ENCODE measurements at regions not wholly inside any gene's neighbourhood (a gene's known extent, or its start where the extent isn't known, plus 50 kb on each side); places are given as distances from the start of the nearest gene placed in this dataset.
"Not testable (repeated sequence)": the region's sequence is repeated elsewhere in the genome, so short reads cannot be mapped to it uniquely, and the experiment has no call there.

DNA sequence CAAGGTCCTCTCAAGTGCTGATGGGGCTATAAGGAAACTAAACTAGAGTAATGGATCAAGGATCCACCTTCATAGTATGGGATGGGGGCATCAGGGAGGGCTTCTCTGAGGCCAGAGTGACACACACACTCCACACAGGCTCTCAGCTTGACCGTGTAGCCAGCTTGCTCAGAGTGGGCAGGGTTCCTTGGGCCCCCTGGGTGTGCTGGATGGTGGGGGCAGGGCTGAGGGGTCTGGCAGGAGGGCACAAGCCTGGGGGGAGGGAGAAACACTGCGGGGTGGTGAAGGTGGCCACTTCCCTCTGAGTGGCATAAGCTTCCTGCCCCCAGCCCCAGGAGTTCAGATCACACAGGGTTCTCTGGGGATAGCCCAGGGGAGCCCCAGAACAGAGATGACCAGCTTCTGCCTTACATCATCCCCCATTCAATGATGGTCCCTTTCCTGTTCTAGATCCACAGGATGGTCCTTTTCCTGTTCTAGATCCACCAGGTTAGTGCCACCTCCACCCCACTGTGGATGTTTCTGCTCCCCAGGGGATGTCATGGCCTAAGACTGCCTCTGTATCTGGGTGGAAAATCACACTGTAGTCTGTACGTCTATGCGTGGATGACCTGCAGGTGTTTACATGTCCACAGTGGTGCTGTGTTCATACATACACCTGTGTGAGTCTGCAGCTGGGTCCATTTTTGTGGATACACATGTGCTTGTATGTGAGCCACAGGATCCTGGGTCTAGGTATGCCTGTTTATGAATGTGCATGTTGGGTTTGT is 525.0 kb downstream of the PTPRU start:
- Histone ChIP-seq H3K27me3 (ENCODE audit: low read depth, low read length) (no peaks in the 10 kb centered on the region), H3K4me1 (ENCODE audit: control insufficient read depth in 1 of 2, insufficient read depth in 2 of 2, low read length in 2 of 2) (no peaks in the 10 kb centered on the region), H3K9me3 (ENCODE audit: control insufficient read depth in 1 of 2, low read length in 2 of 2) (peaks cover 0 to 9% of the 10 kb centered on the region in 2 donors), H3K36me3 (ENCODE audit: control insufficient read depth in 1 of 2, insufficient read depth in 2 of 2, low read length in 2 of 2) (no peaks in the 10 kb centered on the region), H3K27ac (ENCODE audit: low read length) (no peak overlapping the region), H3K4me3 (ENCODE audit: low read depth in 1 of 2, low read length in 2 of 2) (no peak overlapping the region)

DNA sequence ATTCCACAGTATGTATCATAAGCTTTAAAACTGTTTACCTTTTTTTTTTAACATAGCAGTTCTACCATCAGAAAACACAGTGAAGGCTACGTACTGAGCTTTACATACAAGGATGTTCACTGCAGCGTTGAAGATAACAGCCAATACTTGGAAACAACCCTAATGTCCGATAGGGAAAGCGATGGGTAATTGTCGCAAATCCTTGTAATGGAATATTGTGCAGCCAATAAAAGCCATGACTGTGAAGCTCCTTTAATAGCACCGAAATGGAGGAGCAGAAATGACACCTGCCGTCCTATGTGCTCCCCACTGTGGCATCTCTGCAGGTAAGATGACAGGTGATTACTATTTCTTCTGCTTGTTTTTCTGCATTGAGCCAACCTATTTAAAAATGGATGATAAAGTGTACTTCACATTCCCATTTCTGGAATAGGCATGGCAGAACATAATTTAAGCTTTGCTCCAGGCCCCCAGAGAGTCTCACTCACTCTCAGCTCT is 523.8 kb downstream of the PTPRU start:
- no peaks in the 10 kb centered on the region for H3K4me1 ChIP-seq (ENCODE audit: control insufficient read depth in 1 of 2, insufficient read depth in 2 of 2, low read length in 2 of 2)
- H3K27me3 ChIP-seq (ENCODE audit: low read depth, low read length) = no peaks in the 10 kb centered on the region
- H3K4me3 ChIP-seq (ENCODE audit: low read depth in 1 of 2, low read length in 2 of 2) = no peak overlapping the region
- H3K36me3 ChIP-seq (ENCODE audit: control insufficient read depth in 1 of 2, insufficient read depth in 2 of 2, low read length in 2 of 2) = no peaks in the 10 kb centered on the region
- H3K27ac ChIP-seq (ENCODE audit: low read length) = no peak overlapping the region
- peaks cover 0 to 9% of the 10 kb centered on the region in 2 donors for H3K9me3 ChIP-seq (ENCODE audit: control insufficient read depth in 1 of 2, low read length in 2 of 2)

DNA sequence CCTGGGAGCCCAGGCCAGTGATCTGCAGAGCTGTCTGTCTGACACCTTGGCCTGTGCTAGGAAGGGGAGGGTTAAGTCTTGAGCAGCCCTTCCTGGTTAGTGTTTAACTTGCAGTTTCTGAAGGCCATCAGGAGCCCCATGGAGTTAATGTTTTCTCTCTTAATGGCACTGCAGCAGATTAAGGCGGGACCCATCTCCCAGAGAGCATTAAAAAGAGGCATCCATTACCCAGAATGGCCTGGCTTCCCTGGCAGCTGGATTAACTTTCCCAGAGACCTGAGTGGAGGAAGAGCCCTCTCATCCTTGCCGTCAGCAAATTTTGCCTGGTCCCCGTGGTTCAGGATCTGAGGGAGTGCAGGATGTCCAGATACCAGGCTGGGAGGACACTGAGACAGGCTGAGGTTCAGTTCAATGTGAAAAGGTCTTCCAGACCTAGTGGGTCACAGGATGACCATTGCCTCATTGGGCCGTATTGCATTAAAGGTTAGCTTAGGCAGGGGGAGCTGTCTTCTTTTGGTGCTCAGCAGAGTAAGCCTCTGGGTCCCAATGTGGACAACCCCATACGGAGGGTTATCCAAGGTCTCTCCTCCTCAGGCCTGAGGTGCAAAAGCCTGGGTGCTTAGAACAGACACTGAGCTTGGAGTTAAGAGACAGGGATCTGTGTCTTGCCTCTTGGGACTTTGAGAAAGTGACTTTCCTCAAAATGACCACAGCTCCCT is 522.6 kb downstream of the PTPRU start:
- Histone ChIP-seq H3K9me3 (ENCODE audit: control insufficient read depth in 1 of 2, low read length in 2 of 2) (peaks cover 0 to 4% of the 10 kb centered on the region in 2 donors), H3K4me3 (ENCODE audit: low read depth in 1 of 2, low read length in 2 of 2) (no peak overlapping the region), H3K4me1 (ENCODE audit: control insufficient read depth in 1 of 2, insufficient read depth in 2 of 2, low read length in 2 of 2) (no peaks in the 10 kb centered on the region), H3K36me3 (ENCODE audit: control insufficient read depth in 1 of 2, insufficient read depth in 2 of 2, low read length in 2 of 2) (no peaks in the 10 kb centered on the region), H3K27me3 (ENCODE audit: low read depth, low read length) (no peaks in the 10 kb centered on the region), H3K27ac (ENCODE audit: low read length) (no peak overlapping the region)

DNA sequence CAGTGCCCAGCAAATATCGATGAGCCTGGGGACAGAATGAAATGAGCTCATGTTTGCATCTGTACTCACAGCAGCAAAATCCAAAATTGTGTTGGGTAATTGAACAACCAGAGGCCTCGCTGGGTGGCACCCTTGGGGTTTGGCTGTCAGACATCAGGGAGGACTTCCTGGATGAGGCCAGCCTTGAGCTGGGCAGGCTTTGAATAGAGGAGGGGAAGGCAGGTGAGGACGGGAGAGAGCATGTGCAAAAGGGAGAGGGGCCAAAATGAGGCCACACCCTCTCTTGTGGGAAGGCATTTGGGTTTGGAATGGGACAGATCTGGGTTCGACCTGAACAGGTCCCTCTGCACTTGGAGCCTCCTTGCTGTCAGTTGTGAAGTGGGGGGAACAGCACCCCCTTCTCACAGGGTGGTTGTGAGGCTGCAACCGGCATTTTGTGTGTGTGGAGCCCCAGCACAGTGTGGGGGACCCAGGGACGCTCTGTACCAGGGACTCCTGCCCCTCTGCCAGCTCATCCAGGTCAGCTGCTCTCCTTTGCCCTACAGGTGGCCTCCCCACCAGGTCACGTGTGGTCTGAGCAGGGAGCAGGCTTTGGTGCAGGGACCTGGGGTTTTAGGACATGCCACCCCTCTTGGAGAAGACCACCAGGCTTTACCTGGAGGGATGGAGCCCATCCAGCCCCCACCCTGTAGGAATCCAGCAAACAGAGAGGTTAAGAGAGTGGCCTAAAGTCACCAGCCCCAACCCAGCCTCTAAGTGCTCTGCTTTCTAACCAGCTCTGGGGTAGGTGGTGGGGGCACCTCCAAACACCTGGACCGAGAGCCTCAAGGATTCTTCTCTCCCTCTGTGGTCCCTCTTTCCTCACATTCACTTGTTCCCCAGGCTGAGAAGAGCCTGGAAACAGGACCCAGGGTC is 521.8 kb downstream of the PTPRU start:
- Histone ChIP-seq H3K4me3 (ENCODE audit: low read depth in 1 of 2, low read length in 2 of 2) (no peak overlapping the region), H3K4me1 (ENCODE audit: control insufficient read depth in 1 of 2, insufficient read depth in 2 of 2, low read length in 2 of 2) (no peaks in the 10 kb centered on the region), H3K36me3 (ENCODE audit: control insufficient read depth in 1 of 2, insufficient read depth in 2 of 2, low read length in 2 of 2) (no peaks in the 10 kb centered on the region), H3K9me3 (ENCODE audit: control insufficient read depth in 1 of 2, low read length in 2 of 2) (no peaks in the 10 kb centered on the region), H3K27ac (ENCODE audit: low read length) (no peak overlapping the region), H3K27me3 (ENCODE audit: low read depth, low read length) (no peaks in the 10 kb centered on the region)

DNA sequence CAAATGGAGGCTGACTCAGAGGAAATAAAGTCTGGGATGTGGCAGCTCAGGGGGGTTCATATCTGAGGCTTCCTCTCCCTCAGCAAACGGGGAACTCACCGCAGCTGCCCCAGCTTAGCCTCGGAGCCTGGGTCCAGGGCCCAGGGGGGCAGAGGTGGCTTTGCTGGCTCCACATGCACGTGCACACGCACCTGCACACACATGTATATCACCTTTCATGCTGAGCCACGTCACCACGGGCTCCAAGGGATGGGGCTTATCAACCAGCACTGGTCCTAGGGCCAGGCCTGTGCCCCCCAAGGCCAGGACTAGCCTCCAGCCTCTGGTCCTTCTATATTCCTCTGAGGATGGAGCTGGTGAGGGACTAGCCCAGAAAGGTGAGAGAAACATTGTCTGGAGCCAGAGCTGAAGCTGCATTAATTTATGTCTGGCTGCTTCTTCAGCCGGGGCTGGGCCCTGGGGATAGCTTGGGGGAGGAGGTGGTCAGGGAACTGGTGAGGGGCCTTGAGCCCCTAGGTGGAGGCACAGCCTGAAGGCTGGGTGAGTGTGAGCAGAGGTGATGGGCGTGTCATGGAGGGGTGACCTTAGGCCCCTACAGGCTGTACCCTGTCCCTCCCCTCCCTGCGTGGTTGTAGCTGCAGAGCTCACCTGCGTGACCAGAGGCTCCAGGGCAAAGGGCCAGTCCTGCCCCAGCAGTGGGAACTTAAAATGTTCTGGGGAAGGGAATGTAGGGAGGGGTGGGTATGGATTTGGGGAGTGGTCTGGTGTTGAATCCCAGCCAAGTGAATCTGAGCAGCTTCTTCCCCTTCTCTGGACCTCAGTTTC is 520.8 kb downstream of the PTPRU start:
- no peaks in the 10 kb centered on the region for H3K36me3 ChIP-seq (ENCODE audit: control insufficient read depth in 1 of 2, insufficient read depth in 2 of 2, low read length in 2 of 2)
- no peak overlapping the region for H3K27ac ChIP-seq (ENCODE audit: low read length)
- no peaks in the 10 kb centered on the region for H3K4me1 ChIP-seq (ENCODE audit: control insufficient read depth in 1 of 2, insufficient read depth in 2 of 2, low read length in 2 of 2)
- H3K27me3 ChIP-seq (ENCODE audit: low read depth, low read length) = no peaks in the 10 kb centered on the region
- H3K9me3 ChIP-seq (ENCODE audit: control insufficient read depth in 1 of 2, low read length in 2 of 2) = no peaks in the 10 kb centered on the region
- H3K4me3 ChIP-seq (ENCODE audit: low read depth in 1 of 2, low read length in 2 of 2) = no peak overlapping the region

DNA sequence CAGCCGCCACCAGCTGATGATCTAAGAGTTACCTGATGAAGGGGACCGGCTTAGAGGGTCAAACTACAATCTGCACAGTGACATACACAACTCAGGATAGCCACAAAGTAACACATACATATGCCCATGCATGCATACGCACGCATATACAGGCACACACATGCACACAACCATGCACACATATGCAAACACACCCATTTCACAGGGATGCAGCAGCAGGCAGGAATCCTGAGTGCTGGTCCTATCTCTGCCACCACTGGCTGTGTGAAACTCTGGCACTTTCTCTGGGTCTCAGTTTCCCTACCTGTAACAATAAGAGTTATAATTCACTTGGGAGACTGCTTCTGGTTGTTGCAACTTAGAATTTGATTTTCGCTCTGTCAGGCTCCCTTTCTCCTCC is 520.2 kb downstream of the PTPRU start:
- H3K27me3 ChIP-seq (ENCODE audit: low read depth, low read length) = no peaks in the 10 kb centered on the region
- H3K4me3 ChIP-seq (ENCODE audit: low read depth in 1 of 2, low read length in 2 of 2) = no peak overlapping the region
- H3K4me1 ChIP-seq (ENCODE audit: control insufficient read depth in 1 of 2, insufficient read depth in 2 of 2, low read length in 2 of 2) = no peaks in the 10 kb centered on the region
- H3K36me3 ChIP-seq (ENCODE audit: control insufficient read depth in 1 of 2, insufficient read depth in 2 of 2, low read length in 2 of 2) = no peaks in the 10 kb centered on the region
- no peak overlapping the region for H3K27ac ChIP-seq (ENCODE audit: low read length)
- no peaks in the 10 kb centered on the region for H3K9me3 ChIP-seq (ENCODE audit: control insufficient read depth in 1 of 2, low read length in 2 of 2)

DNA sequence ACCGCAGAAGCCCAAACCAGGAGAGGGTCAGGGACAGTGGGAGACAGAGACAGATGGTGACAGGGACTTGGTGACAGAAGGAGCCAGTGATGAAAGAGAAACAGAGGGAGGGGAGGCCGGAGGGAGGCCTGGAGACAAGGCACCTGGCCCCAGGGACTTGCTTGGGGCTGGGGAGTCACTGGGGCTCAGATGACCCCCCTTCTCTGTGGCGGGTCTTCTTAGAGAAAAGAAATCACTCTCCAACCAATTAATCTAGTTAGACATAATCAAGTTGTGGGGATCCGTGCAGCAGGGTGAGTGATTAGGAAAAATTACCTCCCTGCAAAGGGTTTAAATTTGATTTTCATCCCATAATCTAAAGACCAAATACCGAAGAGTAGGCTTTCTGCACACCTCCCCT is 519.8 kb downstream of the PTPRU start:
- Histone ChIP-seq H3K27ac (ENCODE audit: low read length) (no peak overlapping the region), H3K4me3 (ENCODE audit: low read depth in 1 of 2, low read length in 2 of 2) (no peak overlapping the region), H3K36me3 (ENCODE audit: control insufficient read depth in 1 of 2, insufficient read depth in 2 of 2, low read length in 2 of 2) (no peaks in the 10 kb centered on the region), H3K4me1 (ENCODE audit: control insufficient read depth in 1 of 2, insufficient read depth in 2 of 2, low read length in 2 of 2) (no peaks in the 10 kb centered on the region), H3K27me3 (ENCODE audit: low read depth, low read length) (no peaks in the 10 kb centered on the region), H3K9me3 (ENCODE audit: control insufficient read depth in 1 of 2, low read length in 2 of 2) (no peaks in the 10 kb centered on the region)

DNA sequence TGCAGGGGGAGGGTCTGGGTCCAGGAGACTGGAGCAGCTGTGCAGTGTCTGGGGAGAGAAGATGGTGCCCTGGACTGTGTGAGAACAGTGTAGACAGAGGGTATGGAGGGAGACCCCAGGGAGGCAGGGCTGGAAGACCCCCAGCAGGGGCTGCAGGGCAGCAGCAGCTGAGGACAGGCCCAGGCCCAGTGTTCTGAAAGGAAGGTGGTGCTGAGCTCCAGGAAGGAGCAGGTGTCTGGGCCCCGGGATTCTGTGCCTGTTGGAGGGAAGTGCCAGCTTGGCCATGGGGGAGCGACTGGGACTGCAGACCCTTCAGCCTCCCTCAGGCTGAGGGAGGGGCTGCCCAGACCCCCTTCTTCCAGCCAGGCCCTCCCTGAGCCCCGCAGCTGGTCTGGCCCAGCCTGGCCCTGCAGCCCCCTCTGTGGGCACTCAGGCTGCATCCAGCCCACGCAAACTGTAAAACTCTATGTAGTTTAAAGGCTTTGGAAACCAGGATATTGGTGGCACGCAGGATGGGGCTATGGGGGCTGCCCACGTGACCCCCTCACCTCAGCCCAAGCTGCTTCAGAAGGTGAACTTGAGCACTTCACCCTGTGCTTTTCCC is 519.2 kb downstream of the PTPRU start:
- H3K36me3 ChIP-seq (ENCODE audit: control insufficient read depth in 1 of 2, insufficient read depth in 2 of 2, low read length in 2 of 2); H3K27ac ChIP-seq (ENCODE audit: low read length); H3K4me1 ChIP-seq (ENCODE audit: control insufficient read depth in 1 of 2, insufficient read depth in 2 of 2, low read length in 2 of 2); H3K4me3 ChIP-seq (ENCODE audit: low read depth in 1 of 2, low read length in 2 of 2); H3K9me3 ChIP-seq (ENCODE audit: control insufficient read depth in 1 of 2, low read length in 2 of 2); H3K27me3 ChIP-seq (ENCODE audit: low read depth, low read length): not testable (repeated sequence)

DNA sequence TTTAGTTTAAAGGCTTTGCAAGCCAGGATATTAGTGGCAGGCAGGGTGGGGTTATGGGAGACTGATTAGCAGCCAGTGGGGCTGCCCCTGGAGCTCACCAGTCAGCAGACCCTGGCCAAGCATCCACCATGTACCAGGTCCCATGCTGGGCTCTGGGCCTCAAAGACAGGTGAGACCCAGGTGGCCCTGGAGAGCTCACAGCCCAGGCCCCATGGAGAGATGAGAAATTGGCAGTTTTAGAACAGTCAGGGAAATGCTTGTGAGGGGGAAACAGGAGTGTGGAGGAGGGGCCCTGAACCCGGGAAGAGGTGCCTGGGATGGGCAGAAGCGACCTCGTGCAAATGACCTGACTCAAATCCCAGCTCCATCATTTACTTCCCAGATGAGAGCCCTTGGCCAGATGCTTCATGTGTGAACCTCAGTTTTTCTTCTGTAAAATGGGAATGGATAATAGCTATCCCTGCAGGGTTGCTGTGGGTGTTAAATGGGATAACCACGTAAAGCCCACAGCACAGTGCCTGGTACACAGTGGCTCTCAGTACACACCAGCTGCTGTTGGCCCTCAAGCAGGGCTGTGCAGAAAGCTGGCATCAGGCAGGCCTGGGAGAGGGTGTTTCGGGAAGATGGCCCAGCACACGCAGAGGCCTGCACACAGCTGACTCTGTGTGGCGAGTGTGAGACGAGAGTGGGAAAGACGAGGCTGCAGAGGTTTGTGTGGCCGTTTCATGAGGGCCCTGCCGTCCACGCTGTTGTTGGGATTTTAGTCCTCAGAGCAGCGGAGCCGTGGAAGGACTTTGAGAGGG is 518.5 kb downstream of the PTPRU start:
- Histone ChIP-seq H3K36me3 (ENCODE audit: control insufficient read depth in 1 of 2, insufficient read depth in 2 of 2, low read length in 2 of 2) (no peaks in the 10 kb centered on the region), H3K4me1 (ENCODE audit: control insufficient read depth in 1 of 2, insufficient read depth in 2 of 2, low read length in 2 of 2) (no peaks in the 10 kb centered on the region), H3K27ac (ENCODE audit: low read length) (no peak overlapping the region), H3K9me3 (ENCODE audit: control insufficient read depth in 1 of 2, low read length in 2 of 2) (no peaks in the 10 kb centered on the region), H3K4me3 (ENCODE audit: low read depth in 1 of 2, low read length in 2 of 2) (no peak overlapping the region), H3K27me3 (ENCODE audit: low read depth, low read length) (no peaks in the 10 kb centered on the region)
